PC-3 (cell line): ENCODE measurements at regions not wholly inside any gene's neighbourhood (a gene's known extent, or its start where the extent isn't known, plus 50 kb on each side); places are given as distances from the start of the nearest gene placed in this dataset.

Experiments
- ATAC-seq: fragments of 200-7000 bp; cut with Tn5 transposase; 2 replicates; pipeline ENCODE4 v1.9.1; 2020; ENCODE audit warnings: mild to moderate bottlenecking, moderate library complexity
- BruUV-seq: library from RNA; stranded (reverse); fragments of 400-500 nt; replicated peaks from 2 replicates; lab custom pipeline; 2021; lab: Mats Ljungman, UMichigan
- CTCF ChIA-PET: fragments of 300-600 bp; sonication (Branson Sonifier 250); formaldehyde crosslinking; loops from one replicate; lab custom pipeline; 2022; ENCODE audit warnings: antibody characterized with exemption; lab: Charles Lee
- POLR2A ChIA-PET: fragments of 300-600 bp; sonication (Branson Sonifier 250); formaldehyde crosslinking; loops from one replicate; lab custom pipeline; 2022; ENCODE audit warnings: antibody characterized with exemption; ENCODE audit not compliant: unreplicated experiment; lab: Charles Lee
- DNase-seq: peaks from one replicate; pipeline ENCODE4 v3.0.0-alpha.2; 2015
- H2AFZ ChIP-seq: fragments of 300-600 bp; sonication (generic); 2 replicates; pipeline ENCODE4 v1.6.0; 2016; ENCODE audit warnings: antibody characterized with exemption, low read length
- H3F3A ChIP-seq: fragments of 300-600 bp; sonication (generic); one replicate; pipeline ENCODE4 v1.6.0; 2017; ENCODE audit warnings: antibody characterized with exemption, low read length, control low read depth, mild to moderate bottlenecking; ENCODE audit not compliant: unreplicated experiment
- H3K27ac ChIP-seq: fragments of 300-600 bp; sonication (generic); 2 replicates; pipeline ENCODE4 v1.5.1; 2016; ENCODE audit warnings: mild to moderate bottlenecking, low read length
- H3K27me3 ChIP-seq: fragments of 300-600 bp; sonication (generic); 2 replicates; pipeline ENCODE4 v1.6.1; 2016; ENCODE audit warnings: low read length, mixed read lengths
- H3K36me3 ChIP-seq: fragments of 300-600 bp; sonication (generic); 2 replicates; pipeline ENCODE4 v1.6.1; 2016; ENCODE audit warnings: low read depth, mixed run types, low read length, mixed read lengths
- H3K4me1 ChIP-seq: fragments of 300-600 bp; sonication (generic); 2 replicates; pipeline ENCODE4 v1.5.1; 2016; ENCODE audit warnings: low read length; ENCODE audit not compliant: insufficient read depth
- H3K4me2 ChIP-seq: fragments of 300-600 bp; sonication (generic); 2 replicates; pipeline ENCODE4 v1.6.0; 2016; ENCODE audit warnings: low read length
- H3K4me3 ChIP-seq: fragments of 300-600 bp; sonication (generic); 2 replicates; pipeline ENCODE4 v1.5.1; 2016; ENCODE audit warnings: mild to moderate bottlenecking, low read length, mixed read lengths
- H3K79me2 ChIP-seq: fragments of 300-600 bp; sonication (generic); 2 replicates; pipeline ENCODE4 v1.6.1; 2017; ENCODE audit warnings: low read length, mixed read lengths
- H3K9ac ChIP-seq: fragments of 300-600 bp; sonication (generic); 2 replicates; pipeline ENCODE4 v1.6.0; 2016; ENCODE audit warnings: mild to moderate bottlenecking, low read length
- H3K9me2 ChIP-seq: fragments of 300-600 bp; sonication (generic); replicated peaks from 2 replicates; pipeline ENCODE4 v1.6.1; 2016; ENCODE audit warnings: mixed run types, low read length, mixed read lengths
- H3K9me3 ChIP-seq: fragments of 300-600 bp; sonication (generic); 2 replicates; pipeline ENCODE4 v1.6.1; 2016; ENCODE audit warnings: low read length, mixed read lengths
- H4K20me1 ChIP-seq: fragments of 300-600 bp; sonication (generic); 2 replicates; pipeline ENCODE4 v1.6.1; 2016; ENCODE audit warnings: low read length, mixed read lengths
- EZH2 ChIP-seq: fragments of 300-600 bp; sonication (generic); IDR thresholded peaks from one replicate; pipeline ENCODE4 v1.6.1; 2017; ENCODE audit warnings: antibody characterized with exemption, mild to moderate bottlenecking, low read length; ENCODE audit not compliant: unreplicated experiment
- EZH2phosphoT487 ChIP-seq: fragments of 300-600 bp; sonication (generic); IDR thresholded peaks from 2 replicates; pipeline ENCODE4 v1.6.1; 2018; ENCODE audit warnings: mild to moderate bottlenecking, antibody characterized with exemption, low read length, borderline replicate concordance
- intact Hi-C: fragments of 100-400 bp; cut with micrococcal nuclease; formaldehyde crosslinking; loops from 2 replicates; pipeline ENCODE4 v1.9.0; 2023
- TF ChIP-seq, protein P1 (sequence below): fragments of 300-600 bp; sonication (generic); conservative IDR thresholded peaks from 2 replicates; pipeline ENCODE4 v1.5.1; 2017; ENCODE audit warnings: antibody characterized with exemption, low read depth, mild to moderate bottlenecking, low read length

DNA sequence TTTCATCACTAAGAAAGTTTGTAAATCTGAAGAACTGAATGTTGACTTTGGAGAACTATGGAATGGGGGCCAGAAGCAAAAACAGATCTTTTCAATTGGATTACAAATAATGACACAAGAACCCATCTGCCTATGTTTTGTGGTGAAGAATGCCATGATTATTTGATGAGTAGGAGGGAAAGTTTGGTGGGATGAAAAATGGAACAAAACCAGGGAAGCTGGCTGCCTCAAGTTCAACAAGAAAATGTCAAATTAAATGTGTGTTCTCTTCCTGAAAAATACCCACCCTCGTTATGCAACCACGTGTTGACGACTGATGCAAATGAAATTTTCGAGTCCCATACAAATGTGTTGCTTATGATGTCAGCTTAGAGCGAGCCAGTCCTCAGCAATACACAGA is 208.5 kb downstream of the GPR37 start:
- H3K27me3 ChIP-seq = no peaks in the 10 kb centered on the region
- no peaks in the 10 kb centered on the region for H4K20me1 ChIP-seq
- H3F3A ChIP-seq = no peaks in the 10 kb centered on the region
- TF ChIP-seq EZH2 (no peak), EZH2phosphoT487 (no peak)
- TF ChIP-seq, protein P1, sequence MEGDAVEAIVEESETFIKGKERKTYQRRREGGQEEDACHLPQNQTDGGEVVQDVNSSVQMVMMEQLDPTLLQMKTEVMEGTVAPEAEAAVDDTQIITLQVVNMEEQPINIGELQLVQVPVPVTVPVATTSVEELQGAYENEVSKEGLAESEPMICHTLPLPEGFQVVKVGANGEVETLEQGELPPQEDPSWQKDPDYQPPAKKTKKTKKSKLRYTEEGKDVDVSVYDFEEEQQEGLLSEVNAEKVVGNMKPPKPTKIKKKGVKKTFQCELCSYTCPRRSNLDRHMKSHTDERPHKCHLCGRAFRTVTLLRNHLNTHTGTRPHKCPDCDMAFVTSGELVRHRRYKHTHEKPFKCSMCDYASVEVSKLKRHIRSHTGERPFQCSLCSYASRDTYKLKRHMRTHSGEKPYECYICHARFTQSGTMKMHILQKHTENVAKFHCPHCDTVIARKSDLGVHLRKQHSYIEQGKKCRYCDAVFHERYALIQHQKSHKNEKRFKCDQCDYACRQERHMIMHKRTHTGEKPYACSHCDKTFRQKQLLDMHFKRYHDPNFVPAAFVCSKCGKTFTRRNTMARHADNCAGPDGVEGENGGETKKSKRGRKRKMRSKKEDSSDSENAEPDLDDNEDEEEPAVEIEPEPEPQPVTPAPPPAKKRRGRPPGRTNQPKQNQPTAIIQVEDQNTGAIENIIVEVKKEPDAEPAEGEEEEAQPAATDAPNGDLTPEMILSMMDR = no peak
- POLR2A ChIA-PET = interaction anchor here (0.6 kb wide), 1 partner anchor 19 kb away, joined by 3 read pairs; no protein-coding TSS in a partner anchor
- H3K79me2 ChIP-seq = no peaks in the 10 kb centered on the region
- H3K9ac ChIP-seq = no peak overlapping the region
- no TSS peak for BruUV-seq
- intact Hi-C loops = no loop called here
- no peak overlapping the region for H2AFZ ChIP-seq
- DNase-seq = no peak
- H3K4me2 ChIP-seq = no peak overlapping the region
- ATAC-seq = no peak
- H3K9me3 ChIP-seq = no peaks in the 10 kb centered on the region
- H3K27ac ChIP-seq = no peak overlapping the region
- CTCF ChIA-PET = no interaction called here
- H3K9me2 ChIP-seq = no peaks in the 10 kb centered on the region
- H3K4me3 ChIP-seq = no peak overlapping the region
- H3K4me1 ChIP-seq = 0 out of 2 replicates have a peak, but pooled peaks cover 4% of the 10 kb centered on the region
- H3K36me3 ChIP-seq = no peaks in the 10 kb centered on the region

DNA sequence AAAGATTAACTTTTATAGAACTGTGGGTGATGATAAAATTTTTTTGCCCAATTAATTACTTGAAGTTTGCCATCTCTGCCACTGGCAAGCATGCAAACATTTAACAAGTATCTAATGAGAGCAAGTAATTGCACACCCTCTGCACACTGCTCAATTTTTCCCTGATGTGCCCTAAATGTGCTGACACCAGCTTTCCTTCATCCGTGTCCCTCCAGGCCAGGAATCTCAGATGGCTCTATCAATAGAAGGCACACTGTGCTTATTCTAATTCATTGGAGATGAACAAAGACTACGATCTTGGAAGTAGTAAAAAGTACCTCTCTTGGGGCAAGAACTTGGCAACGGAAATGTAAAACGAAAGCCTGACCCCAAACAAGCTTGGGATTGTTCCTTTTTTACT is 212.1 kb downstream of the GPR37 start:
- Histone ChIP-seq H3K9me3 (no peaks in the 10 kb centered on the region), H3K27me3 (no peaks in the 10 kb centered on the region), H3K4me3 (no peak overlapping the region), H3K27ac (no peak overlapping the region), H3K79me2 (no peaks in the 10 kb centered on the region), H2AFZ (no peak overlapping the region), H3F3A (no peaks in the 10 kb centered on the region), H3K9me2 (no peaks in the 10 kb centered on the region), H3K4me2 (no peak overlapping the region), H3K36me3 (no peaks in the 10 kb centered on the region), H3K4me1 (0 out of 2 replicates have a peak, but pooled peaks cover 4% of the 10 kb centered on the region), H3K9ac (no peak overlapping the region), H4K20me1 (no peaks in the 10 kb centered on the region)
- intact Hi-C loops = no loop called here
- DNase-seq = no peak
- no peak for ATAC-seq
- no TSS peak for BruUV-seq
- TF ChIP-seq EZH2phosphoT487 (no peak), EZH2 (no peak)
- TF ChIP-seq, protein P1 = no peak
- ChIA-PET POLR2A (no interaction called here), CTCF (no interaction called here)

DNA sequence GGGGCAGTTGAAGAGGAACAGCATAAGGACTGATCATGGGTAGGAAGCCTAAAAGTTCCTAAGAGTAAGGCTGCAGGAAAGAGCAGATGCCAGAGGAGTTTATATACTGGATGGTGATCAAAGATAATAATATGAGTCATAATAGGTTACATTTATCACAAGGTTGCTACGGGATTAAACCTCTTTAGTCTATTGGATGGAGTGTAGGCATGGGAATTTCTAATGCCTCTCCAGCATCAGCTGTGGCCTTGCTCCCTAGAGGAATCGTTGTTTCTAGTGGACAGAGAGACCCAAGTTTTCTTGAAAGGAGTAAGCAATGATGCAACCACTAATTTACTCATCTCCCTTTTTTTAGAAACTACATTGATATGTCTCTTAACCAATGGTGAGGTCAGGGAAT is 213.4 kb downstream of the GPR37 start:
- no peaks in the 10 kb centered on the region for H3K36me3 ChIP-seq
- no TSS peak for BruUV-seq

More for the DNA sequence above, 213.4 kb downstream of the GPR37 start:
- H3K9me3 ChIP-seq = no peaks in the 10 kb centered on the region
- no peaks in the 10 kb centered on the region for H3K4me1 ChIP-seq
- no peaks in the 10 kb centered on the region for H3F3A ChIP-seq
- no peak for TF ChIP-seq EZH2
- H2AFZ ChIP-seq = no peak overlapping the region
- peak; percentile 26 for DNase-seq
- no peaks in the 10 kb centered on the region for H3K79me2 ChIP-seq
- no peaks in the 10 kb centered on the region for H4K20me1 ChIP-seq
- no peak overlapping the region for H3K4me2 ChIP-seq
- no peak overlapping the region for H3K9ac ChIP-seq
- no peaks in the 10 kb centered on the region for H3K9me2 ChIP-seq
- CTCF ChIA-PET = no interaction called here
- H3K4me3 ChIP-seq = no peak overlapping the region
- H3K27ac ChIP-seq = no peak overlapping the region
- ATAC-seq = peak; percentile 79
- H3K27me3 ChIP-seq = no peaks in the 10 kb centered on the region
- POLR2A ChIA-PET = no interaction called here
- intact Hi-C loops = no loop called here
